ENCODE measurements at regions not wholly inside any gene's neighbourhood (a gene's known extent, or its start where the extent isn't known, plus 50 kb on each side); places are given as distances from the start of the nearest gene placed in this dataset.

GRCh38 chr12:68469113-68469512 lies 137.0 kb upstream of the MDM1 start:
- H3K27ac ChIP-seq (ENCODE audit: insufficient read depth, low read length, poor library complexity, severe bottlenecking): no peak overlapping the region
- H3K9me3 ChIP-seq (ENCODE audit: control insufficient read depth, low read length): no peaks in the 10 kb centered on the region
- no peak for DNase-seq
- H3K36me3 ChIP-seq (ENCODE audit: control insufficient read depth, insufficient read depth, low read length): no peaks in the 10 kb centered on the region
- H3K27me3 ChIP-seq (replicated peaks; ENCODE audit: control insufficient read depth, insufficient read depth, low read length, poor library complexity, severe bottlenecking): no peaks in the 10 kb centered on the region
- no peaks in the 10 kb centered on the region for H3K4me1 ChIP-seq (ENCODE audit: control insufficient read depth, insufficient read depth, low read length, poor library complexity, severe bottlenecking)
- H3K4me3 ChIP-seq (ENCODE audit: insufficient read depth, low read depth, low read length, poor library complexity, severe bottlenecking): no peak overlapping the region

GRCh38 chr12:68470664-68471328 lies 138.6 kb upstream of the MDM1 start:
- H3K36me3 ChIP-seq (ENCODE audit: control insufficient read depth, insufficient read depth, low read length): no peaks in the 10 kb centered on the region
- no peaks in the 10 kb centered on the region for H3K9me3 ChIP-seq (ENCODE audit: control insufficient read depth, low read length)
- H3K27ac ChIP-seq (ENCODE audit: insufficient read depth, low read length, poor library complexity, severe bottlenecking): no peak overlapping the region
- H3K4me3 ChIP-seq (ENCODE audit: insufficient read depth, low read depth, low read length, poor library complexity, severe bottlenecking): no peak overlapping the region
- no peaks in the 10 kb centered on the region for H3K4me1 ChIP-seq (ENCODE audit: control insufficient read depth, insufficient read depth, low read length, poor library complexity, severe bottlenecking)
- no peak for DNase-seq
- no peaks in the 10 kb centered on the region for H3K27me3 ChIP-seq (replicated peaks; ENCODE audit: control insufficient read depth, insufficient read depth, low read length, poor library complexity, severe bottlenecking)

GRCh38 chr12:68474467-68475204 lies 136.1 kb upstream of the RAP1B start:
- no peak for DNase-seq
- H3K27me3 ChIP-seq (replicated peaks; ENCODE audit: control insufficient read depth, insufficient read depth, low read length, poor library complexity, severe bottlenecking): no peaks in the 10 kb centered on the region
- H3K27ac ChIP-seq (ENCODE audit: insufficient read depth, low read length, poor library complexity, severe bottlenecking): no peak overlapping the region
- H3K4me3 ChIP-seq (ENCODE audit: insufficient read depth, low read depth, low read length, poor library complexity, severe bottlenecking): no peak overlapping the region
- H3K9me3 ChIP-seq (ENCODE audit: control insufficient read depth, low read length): no peaks in the 10 kb centered on the region
- H3K36me3 ChIP-seq (ENCODE audit: control insufficient read depth, insufficient read depth, low read length): no peaks in the 10 kb centered on the region
- no peaks in the 10 kb centered on the region for H3K4me1 ChIP-seq (ENCODE audit: control insufficient read depth, insufficient read depth, low read length, poor library complexity, severe bottlenecking)

GRCh38 chr12:68476794-68477193 lies 133.9 kb upstream of the RAP1B start:
- Histone ChIP-seq H3K27me3 (replicated peaks; ENCODE audit: control insufficient read depth, insufficient read depth, low read length, poor library complexity, severe bottlenecking) (no peaks in the 10 kb centered on the region), H3K27ac (ENCODE audit: insufficient read depth, low read length, poor library complexity, severe bottlenecking) (no peak overlapping the region), H3K36me3 (ENCODE audit: control insufficient read depth, insufficient read depth, low read length) (no peaks in the 10 kb centered on the region), H3K9me3 (ENCODE audit: control insufficient read depth, low read length) (no peaks in the 10 kb centered on the region), H3K4me1 (ENCODE audit: control insufficient read depth, insufficient read depth, low read length, poor library complexity, severe bottlenecking) (no peaks in the 10 kb centered on the region), H3K4me3 (ENCODE audit: insufficient read depth, low read depth, low read length, poor library complexity, severe bottlenecking) (no peak overlapping the region)
- no peak for DNase-seq

GRCh38 chr12:68477261-68477772 lies 133.4 kb upstream of the RAP1B start:
- H3K4me1 ChIP-seq (ENCODE audit: control insufficient read depth, insufficient read depth, low read length, poor library complexity, severe bottlenecking): no peaks in the 10 kb centered on the region
- H3K36me3 ChIP-seq (ENCODE audit: control insufficient read depth, insufficient read depth, low read length): no peaks in the 10 kb centered on the region
- no peak overlapping the region for H3K4me3 ChIP-seq (ENCODE audit: insufficient read depth, low read depth, low read length, poor library complexity, severe bottlenecking)
- no peaks in the 10 kb centered on the region for H3K9me3 ChIP-seq (ENCODE audit: control insufficient read depth, low read length)
- H3K27me3 ChIP-seq (replicated peaks; ENCODE audit: control insufficient read depth, insufficient read depth, low read length, poor library complexity, severe bottlenecking): no peaks in the 10 kb centered on the region
- no peak overlapping the region for H3K27ac ChIP-seq (ENCODE audit: insufficient read depth, low read length, poor library complexity, severe bottlenecking)
- DNase-seq: no peak

GRCh38 chr12:68477906-68478305 lies 132.8 kb upstream of the RAP1B start:
- H3K4me1 ChIP-seq (ENCODE audit: control insufficient read depth, insufficient read depth, low read length, poor library complexity, severe bottlenecking): peaks cover 3% of the 10 kb centered on the region
- no peaks in the 10 kb centered on the region for H3K27me3 ChIP-seq (replicated peaks; ENCODE audit: control insufficient read depth, insufficient read depth, low read length, poor library complexity, severe bottlenecking)
- no peak for DNase-seq
- no peaks in the 10 kb centered on the region for H3K9me3 ChIP-seq (ENCODE audit: control insufficient read depth, low read length)
- no peak overlapping the region for H3K27ac ChIP-seq (ENCODE audit: insufficient read depth, low read length, poor library complexity, severe bottlenecking)
- H3K4me3 ChIP-seq (ENCODE audit: insufficient read depth, low read depth, low read length, poor library complexity, severe bottlenecking): no peak overlapping the region
- no peaks in the 10 kb centered on the region for H3K36me3 ChIP-seq (ENCODE audit: control insufficient read depth, insufficient read depth, low read length)

- Histone ChIP-seq H3K9me3 (ENCODE audit: control insufficient read depth, low read length) (no peaks in the 10 kb centered on the region), H3K4me3 (ENCODE audit: insufficient read depth, low read depth, low read length, poor library complexity, severe bottlenecking) (no peak overlapping the region), H3K27me3 (replicated peaks; ENCODE audit: control insufficient read depth, insufficient read depth, low read length, poor library complexity, severe bottlenecking) (no peaks in the 10 kb centered on the region), H3K4me1 (ENCODE audit: control insufficient read depth, insufficient read depth, low read length, poor library complexity, severe bottlenecking) (peaks cover 3% of the 10 kb centered on the region), H3K36me3 (ENCODE audit: control insufficient read depth, insufficient read depth, low read length) (no peaks in the 10 kb centered on the region), H3K27ac (ENCODE audit: insufficient read depth, low read length, poor library complexity, severe bottlenecking) (no peak overlapping the region)
- no peak for DNase-seq
Measured at GRCh38 chr12:68478516-68479260, 132.0 kb upstream of the RAP1B start.

GRCh38 chr12:68479261-68479895 lies 131.3 kb upstream of the RAP1B start:
- Histone ChIP-seq H3K36me3 (ENCODE audit: control insufficient read depth, insufficient read depth, low read length) (no peaks in the 10 kb centered on the region), H3K9me3 (ENCODE audit: control insufficient read depth, low read length) (no peaks in the 10 kb centered on the region), H3K27ac (ENCODE audit: insufficient read depth, low read length, poor library complexity, severe bottlenecking) (no peak overlapping the region), H3K4me1 (ENCODE audit: control insufficient read depth, insufficient read depth, low read length, poor library complexity, severe bottlenecking) (peaks cover 3% of the 10 kb centered on the region), H3K4me3 (ENCODE audit: insufficient read depth, low read depth, low read length, poor library complexity, severe bottlenecking) (no peak overlapping the region), H3K27me3 (replicated peaks; ENCODE audit: control insufficient read depth, insufficient read depth, low read length, poor library complexity, severe bottlenecking) (no peaks in the 10 kb centered on the region)
- no peak for DNase-seq

GRCh38 chr12:68479896-68480291 lies 130.8 kb upstream of the RAP1B start:
- no peak for DNase-seq
- peaks cover 3% of the 10 kb centered on the region for H3K4me1 ChIP-seq (ENCODE audit: control insufficient read depth, insufficient read depth, low read length, poor library complexity, severe bottlenecking)
- no peaks in the 10 kb centered on the region for H3K27me3 ChIP-seq (replicated peaks; ENCODE audit: control insufficient read depth, insufficient read depth, low read length, poor library complexity, severe bottlenecking)
- H3K9me3 ChIP-seq (ENCODE audit: control insufficient read depth, low read length): no peaks in the 10 kb centered on the region
- H3K4me3 ChIP-seq (ENCODE audit: insufficient read depth, low read depth, low read length, poor library complexity, severe bottlenecking): no peak overlapping the region
- no peaks in the 10 kb centered on the region for H3K36me3 ChIP-seq (ENCODE audit: control insufficient read depth, insufficient read depth, low read length)
- H3K27ac ChIP-seq (ENCODE audit: insufficient read depth, low read length, poor library complexity, severe bottlenecking): no peak overlapping the region
